LNCAP (cell line): ENCODE measurements at regions not wholly inside any gene's neighbourhood (a gene's known extent, or its start where the extent isn't known, plus 50 kb on each side); places are given as distances from the start of the nearest gene placed in this dataset.

Experiments used
- TF ChIP-seq, protein P1 (sequence below): fragments of 450-650 bp; IDR thresholded peaks from 2 replicates; pipeline ENCODE4 v1.5.1; 2017; ENCODE audit warnings: mild to moderate bottlenecking

DNA sequence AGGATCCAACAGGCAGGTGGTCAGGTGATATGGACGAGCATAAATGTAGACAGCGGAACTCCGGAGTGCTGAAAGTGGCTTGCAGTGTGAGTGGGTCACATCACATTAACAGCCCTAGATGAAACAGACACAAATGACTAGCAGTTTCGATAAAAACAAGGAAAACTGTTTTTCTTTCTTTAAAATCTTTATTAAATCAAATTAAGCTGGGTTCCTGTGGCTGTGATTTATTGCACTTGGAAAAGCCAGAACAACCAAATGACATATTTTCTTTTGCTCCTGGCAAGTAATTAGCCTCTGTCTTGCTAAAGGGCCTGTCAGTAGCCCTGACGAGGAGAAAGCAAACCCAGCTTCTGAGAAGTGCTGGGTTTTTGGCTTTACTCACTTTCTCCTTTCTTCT is 152.9 kb upstream of the DDX18 start:
- TF ChIP-seq, protein P1, sequence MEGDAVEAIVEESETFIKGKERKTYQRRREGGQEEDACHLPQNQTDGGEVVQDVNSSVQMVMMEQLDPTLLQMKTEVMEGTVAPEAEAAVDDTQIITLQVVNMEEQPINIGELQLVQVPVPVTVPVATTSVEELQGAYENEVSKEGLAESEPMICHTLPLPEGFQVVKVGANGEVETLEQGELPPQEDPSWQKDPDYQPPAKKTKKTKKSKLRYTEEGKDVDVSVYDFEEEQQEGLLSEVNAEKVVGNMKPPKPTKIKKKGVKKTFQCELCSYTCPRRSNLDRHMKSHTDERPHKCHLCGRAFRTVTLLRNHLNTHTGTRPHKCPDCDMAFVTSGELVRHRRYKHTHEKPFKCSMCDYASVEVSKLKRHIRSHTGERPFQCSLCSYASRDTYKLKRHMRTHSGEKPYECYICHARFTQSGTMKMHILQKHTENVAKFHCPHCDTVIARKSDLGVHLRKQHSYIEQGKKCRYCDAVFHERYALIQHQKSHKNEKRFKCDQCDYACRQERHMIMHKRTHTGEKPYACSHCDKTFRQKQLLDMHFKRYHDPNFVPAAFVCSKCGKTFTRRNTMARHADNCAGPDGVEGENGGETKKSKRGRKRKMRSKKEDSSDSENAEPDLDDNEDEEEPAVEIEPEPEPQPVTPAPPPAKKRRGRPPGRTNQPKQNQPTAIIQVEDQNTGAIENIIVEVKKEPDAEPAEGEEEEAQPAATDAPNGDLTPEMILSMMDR = no peak

DNA sequence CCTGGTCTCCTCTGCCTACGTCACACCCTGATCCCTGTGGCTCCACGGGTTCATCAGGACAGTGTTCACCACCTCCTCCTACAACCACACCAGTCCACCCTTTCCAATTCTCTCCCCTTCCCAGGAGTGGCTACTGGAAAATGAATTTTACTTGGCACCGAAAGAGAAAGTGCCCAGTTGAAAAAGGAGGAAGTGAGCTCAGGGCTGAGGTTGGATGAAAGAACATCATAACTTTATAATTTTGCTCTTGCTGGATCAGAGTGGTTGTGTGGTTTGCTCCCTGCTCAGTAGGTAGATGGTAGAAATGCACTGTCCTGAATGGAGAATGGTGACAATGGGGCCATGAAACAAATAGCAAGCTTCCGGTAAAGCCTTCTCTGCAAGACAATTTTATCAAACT is 140.3 kb upstream of the DDX18 start:
- TF ChIP-seq, protein P1 = no peak

DNA sequence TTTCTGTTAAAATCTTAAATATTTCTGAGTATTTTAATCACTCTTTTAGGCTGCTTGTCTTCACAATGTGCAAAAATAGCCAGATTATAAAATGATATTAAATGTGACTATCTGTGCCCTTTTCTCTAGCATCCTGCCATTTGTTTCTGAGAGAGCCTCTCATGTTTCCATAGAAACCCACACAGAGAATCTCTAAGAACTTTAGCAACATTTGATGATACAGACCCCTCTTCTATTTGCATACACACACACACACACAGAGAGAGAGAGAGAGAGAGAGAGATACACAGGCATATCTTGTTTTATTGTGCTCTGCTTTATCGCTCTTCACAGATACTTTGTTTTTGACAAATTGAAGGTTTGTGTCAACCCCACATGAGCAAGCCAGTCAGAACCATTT is 134.5 kb upstream of the DDX18 start:
- TF ChIP-seq, protein P1 = no peak

DNA sequence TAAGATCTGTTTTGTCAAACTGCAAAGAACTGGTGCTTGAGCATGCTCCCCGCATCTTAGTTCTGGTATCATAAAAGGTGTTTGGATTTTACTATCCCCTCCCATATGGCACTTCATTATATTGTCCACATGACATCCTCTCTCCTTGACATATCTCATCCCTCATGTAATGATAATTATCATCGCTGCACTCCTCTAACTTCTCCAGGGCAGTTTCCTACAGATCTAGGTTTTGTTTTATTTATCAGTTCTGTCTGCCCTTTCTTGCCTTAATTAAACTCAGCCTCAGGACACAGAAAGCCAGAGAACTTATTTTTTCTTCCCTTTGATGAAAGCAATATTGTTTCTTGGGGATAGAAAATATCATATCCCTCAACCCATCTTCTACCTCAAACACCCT is 129.6 kb upstream of the DDX18 start:
- TF ChIP-seq, protein P1 = no peak

DNA sequence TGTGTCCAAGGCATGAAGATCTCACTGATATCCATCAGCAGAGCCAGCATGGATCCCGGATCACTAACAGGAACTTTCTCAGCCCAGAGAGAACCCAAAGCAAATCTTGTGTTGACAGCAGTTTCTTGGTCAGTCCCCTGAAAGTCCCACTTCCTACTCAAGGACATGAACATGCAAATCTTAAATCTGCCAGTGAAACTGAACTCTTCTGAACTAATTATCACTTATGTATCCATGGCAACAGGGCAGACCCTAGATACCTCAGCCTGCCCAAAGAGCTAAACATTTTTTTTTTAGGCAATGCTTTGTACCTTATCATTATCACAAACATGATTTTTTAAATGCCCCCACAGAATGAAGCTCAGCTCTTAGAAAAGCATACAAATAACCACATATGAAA is 127.8 kb upstream of the DDX18 start:
- TF ChIP-seq, protein P1 = no peak

DNA sequence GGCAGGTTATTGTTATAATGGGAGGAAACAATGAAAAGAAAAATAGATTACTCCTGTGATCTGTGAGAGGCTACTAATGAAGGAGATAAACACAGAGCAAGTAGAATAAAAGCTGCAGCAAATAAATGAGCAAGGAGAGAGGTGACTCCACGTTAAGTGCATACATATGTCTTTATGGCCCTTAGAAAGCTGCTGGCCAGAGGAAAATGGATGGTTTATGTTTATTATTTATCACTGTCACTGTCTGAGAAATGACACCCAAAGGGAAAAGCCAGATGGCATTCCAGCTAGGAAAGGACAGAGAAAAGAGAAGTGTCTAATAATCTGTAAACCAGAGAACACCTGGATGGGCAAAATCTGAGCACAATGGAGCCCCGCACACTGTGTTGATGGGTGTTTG is 122.9 kb upstream of the DDX18 start:
- TF ChIP-seq, protein P1 = no peak

DNA sequence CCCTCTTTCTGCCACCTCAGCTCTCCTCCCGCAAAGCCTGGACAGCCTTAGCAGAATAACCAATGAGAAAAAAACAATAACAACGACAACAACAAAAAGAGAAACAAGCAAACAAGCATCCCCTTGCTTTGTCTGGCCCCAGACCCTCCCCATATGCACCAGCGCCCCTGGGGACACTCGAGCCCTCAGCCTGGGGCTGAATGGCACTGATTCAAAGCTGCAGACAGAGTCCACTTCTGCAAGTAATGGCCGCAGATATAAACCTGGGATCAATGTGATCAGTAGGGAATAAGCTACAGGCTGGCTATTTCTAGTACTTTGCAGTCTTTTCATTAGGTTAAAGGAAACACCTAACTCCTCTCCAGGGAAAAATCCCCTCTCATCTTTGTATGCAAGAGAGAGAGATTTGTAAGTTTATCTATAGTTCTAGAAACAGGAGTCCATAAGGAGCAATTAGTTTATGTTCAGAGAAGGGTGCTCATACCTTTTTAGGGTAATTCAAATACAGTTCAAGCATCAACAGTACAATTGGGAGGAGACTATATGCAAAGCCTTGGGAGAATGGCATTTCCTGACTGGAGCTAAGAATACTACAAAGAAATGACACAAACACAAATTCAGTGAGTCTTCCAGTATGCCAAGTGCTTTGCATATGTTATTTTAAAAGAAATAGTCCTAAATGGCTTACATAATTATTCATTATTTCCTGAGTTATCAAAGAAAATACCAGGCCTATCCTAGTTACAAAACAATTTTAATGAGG is 122.3 kb upstream of the DDX18 start:
- TF ChIP-seq, protein P1 = no peak

DNA sequence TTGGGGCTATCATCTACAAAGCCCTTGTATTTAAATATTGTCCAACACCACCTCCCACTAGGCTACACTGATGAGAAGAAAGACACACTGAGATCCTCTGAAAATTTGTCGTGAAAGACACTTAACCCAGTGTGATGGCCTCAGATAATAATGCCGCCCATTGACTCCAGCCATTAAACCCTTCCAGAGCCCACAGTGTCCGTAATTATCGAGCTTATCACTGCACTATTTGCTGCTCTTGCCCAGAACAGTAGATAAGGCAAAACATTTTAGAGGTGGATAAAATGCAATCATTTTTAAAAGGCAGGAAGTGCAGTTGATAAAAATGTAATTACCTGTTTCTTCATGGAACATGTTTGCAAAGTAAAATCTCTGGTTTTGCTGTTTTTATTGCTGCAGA is 121.3 kb upstream of the DDX18 start:
- TF ChIP-seq, protein P1 = no peak
